Cardiac muscle cell (in vitro differentiated cells and primary cell): ENCODE measurements at regions not wholly inside any gene's neighbourhood (a gene's known extent, or its start where the extent isn't known, plus 50 kb on each side); places are given as distances from the start of the nearest gene placed in this dataset.

Experiments used
- DNase-seq, 2 donors: peaks; one replicate each; pipeline versions ENCODE4 v3.0.0 to v3.0.0-alpha.2; 2010 to 2017; ENCODE audit warnings: low read depth in 1 of 2, low spot score in 1 of 2
- H3K27ac ChIP-seq: fragments of 200-600 bp; sonication (generic); 2 replicates; pipeline ENCODE4 v1.5.1; 2016
- H3K27me3 ChIP-seq: fragments of 200-600 bp; sonication (generic); 2 replicates; pipeline ENCODE4 v1.6.0; 2016; ENCODE audit warnings: control low read depth
- H3K36me3 ChIP-seq: fragments of 200-600 bp; sonication (generic); 2 replicates; pipeline ENCODE4 v1.5.1; 2016; ENCODE audit warnings: control low read depth
- H3K4me1 ChIP-seq: fragments of 200-600 bp; sonication (generic); 2 replicates; pipeline ENCODE4 v1.8.1; 2017; ENCODE audit warnings: low read depth, mild to moderate bottlenecking, mixed run types
- H3K4me3 ChIP-seq: fragments of 200-600 bp; sonication (generic); 2 replicates; pipeline ENCODE4 v1.5.1; 2016; ENCODE audit warnings: mild to moderate bottlenecking
- H3K9me3 ChIP-seq: fragments of 200-600 bp; sonication (generic); 2 replicates; pipeline ENCODE4 v1.5.1; 2017; ENCODE audit warnings: low read depth, mild to moderate bottlenecking, control low read depth
- TF ChIP-seq, protein P1 (sequence below): IDR thresholded peaks from 2 replicates; pipeline ENCODE4 v1.5.1; 2012; ENCODE audit warnings: low read depth, mild to moderate bottlenecking, low read length

DNA sequence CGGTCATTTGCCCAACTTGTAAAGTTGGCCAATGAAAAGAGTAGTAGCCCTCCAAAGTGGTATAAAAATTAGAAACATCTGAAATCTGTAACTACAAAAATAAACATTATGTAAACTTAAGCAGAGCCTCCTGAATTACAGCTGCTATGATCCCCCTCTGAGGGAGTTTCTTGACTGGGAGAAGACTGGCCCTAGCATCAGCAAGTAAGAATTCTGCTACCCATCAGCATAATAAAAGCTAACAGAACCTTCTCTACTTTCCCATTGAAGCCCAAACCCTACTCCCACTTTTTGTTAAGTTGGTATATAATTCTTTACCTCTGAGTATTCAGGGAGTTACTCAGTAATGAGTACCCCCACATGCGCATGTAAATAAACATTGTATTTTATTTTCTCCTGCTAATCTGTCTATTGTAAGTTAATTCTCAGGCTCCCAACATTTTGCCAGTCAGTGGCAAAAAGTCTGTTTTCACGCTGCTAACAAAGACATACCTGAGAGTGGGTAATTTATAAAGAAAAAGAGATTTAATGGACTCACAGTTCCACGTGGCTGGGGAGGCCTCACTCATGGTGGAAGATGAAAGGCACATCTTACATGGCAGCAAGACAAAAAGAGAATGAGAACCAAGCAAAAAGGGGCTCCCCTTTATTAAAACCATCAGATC, 71.3 kb downstream of the MYL12B start:
- H3K27me3 ChIP-seq, result no peaks in the 10 kb centered on the region
- no peak overlapping the region for H3K4me3 ChIP-seq
- H3K27ac ChIP-seq, result no peak overlapping the region
- no peaks in the 10 kb centered on the region for H3K9me3 ChIP-seq
- DNase-seq, result no peak
- TF ChIP-seq, protein P1, sequence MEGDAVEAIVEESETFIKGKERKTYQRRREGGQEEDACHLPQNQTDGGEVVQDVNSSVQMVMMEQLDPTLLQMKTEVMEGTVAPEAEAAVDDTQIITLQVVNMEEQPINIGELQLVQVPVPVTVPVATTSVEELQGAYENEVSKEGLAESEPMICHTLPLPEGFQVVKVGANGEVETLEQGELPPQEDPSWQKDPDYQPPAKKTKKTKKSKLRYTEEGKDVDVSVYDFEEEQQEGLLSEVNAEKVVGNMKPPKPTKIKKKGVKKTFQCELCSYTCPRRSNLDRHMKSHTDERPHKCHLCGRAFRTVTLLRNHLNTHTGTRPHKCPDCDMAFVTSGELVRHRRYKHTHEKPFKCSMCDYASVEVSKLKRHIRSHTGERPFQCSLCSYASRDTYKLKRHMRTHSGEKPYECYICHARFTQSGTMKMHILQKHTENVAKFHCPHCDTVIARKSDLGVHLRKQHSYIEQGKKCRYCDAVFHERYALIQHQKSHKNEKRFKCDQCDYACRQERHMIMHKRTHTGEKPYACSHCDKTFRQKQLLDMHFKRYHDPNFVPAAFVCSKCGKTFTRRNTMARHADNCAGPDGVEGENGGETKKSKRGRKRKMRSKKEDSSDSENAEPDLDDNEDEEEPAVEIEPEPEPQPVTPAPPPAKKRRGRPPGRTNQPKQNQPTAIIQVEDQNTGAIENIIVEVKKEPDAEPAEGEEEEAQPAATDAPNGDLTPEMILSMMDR, result no peak
- H3K36me3 ChIP-seq, result no peaks in the 10 kb centered on the region
- H3K4me1 ChIP-seq, result no peaks in the 10 kb centered on the region

- Histone ChIP-seq H3K9me3 (no peaks in the 10 kb centered on the region), H3K27me3 (no peaks in the 10 kb centered on the region), H3K4me1 (no peaks in the 10 kb centered on the region), H3K4me3 (no peak overlapping the region), H3K27ac (no peak overlapping the region), H3K36me3 (no peaks in the 10 kb centered on the region)
- DNase-seq, result no peak
- TF ChIP-seq, protein P1, result no peak
Observed at GRCh38 chr18:3333721-3334386, 71.9 kb downstream of the MYL12B start.

DNA sequence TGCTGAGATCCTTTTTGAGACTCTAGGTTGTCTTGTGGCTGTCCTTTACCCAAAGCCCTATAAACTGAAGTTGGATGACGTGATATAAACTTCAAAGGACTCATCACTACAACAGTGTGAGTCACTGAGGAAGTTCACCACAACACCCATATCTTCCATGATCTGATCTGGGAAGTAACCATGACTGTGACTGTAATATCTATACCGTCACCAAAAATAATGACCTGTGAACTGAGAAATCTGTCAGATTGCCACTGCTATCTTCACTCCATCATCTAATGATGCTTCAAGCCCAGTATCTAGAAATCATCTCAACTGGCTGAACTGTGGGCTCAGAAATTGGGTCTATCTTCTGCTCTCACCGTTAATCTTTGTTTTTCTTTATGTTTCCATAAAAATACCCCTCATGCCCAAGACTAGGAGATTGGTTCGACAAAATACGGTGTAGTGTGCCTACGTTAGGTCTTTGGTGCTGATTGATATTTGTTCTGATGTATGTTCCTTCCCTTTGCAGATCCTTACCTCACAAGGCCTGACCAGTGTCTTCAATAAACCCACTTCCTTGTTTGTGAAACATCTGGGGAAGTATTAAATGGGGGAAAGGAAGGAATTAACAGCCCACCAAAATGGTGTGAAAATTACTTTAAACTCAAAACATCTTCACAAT, 78.2 kb downstream of the MYL12B start:
- Histone ChIP-seq H3K4me3 (no peak overlapping the region), H3K27ac (no peak overlapping the region)

GRCh38 chr18:3340682-3341097, 78.8 kb downstream of the MYL12B start:
- DNase-seq, result peak in 1 of 2 donors; percentile 32
- TF ChIP-seq, protein P1, result no peak
- H3K4me3 ChIP-seq, result no peak overlapping the region
- H3K27ac ChIP-seq, result no peak overlapping the region
- H3K9me3 ChIP-seq, result no peaks in the 10 kb centered on the region
- H3K36me3 ChIP-seq, result no peaks in the 10 kb centered on the region
- H3K27me3 ChIP-seq, result no peaks in the 10 kb centered on the region
- no peaks in the 10 kb centered on the region for H3K4me1 ChIP-seq

More for the DNA sequence above, 78.2 kb downstream of the MYL12B start:
- Histone ChIP-seq H3K4me1 (no peaks in the 10 kb centered on the region), H3K36me3 (no peaks in the 10 kb centered on the region), H3K27me3 (no peaks in the 10 kb centered on the region), H3K9me3 (no peaks in the 10 kb centered on the region)
- TF ChIP-seq, protein P1, result no peak
- peak in 1 of 2 donors; percentile 20 for DNase-seq

GRCh38 chr18:3342628-3343027, 80.7 kb downstream of the MYL12B start:
- TF ChIP-seq, protein P1, result no peak
- Histone ChIP-seq H3K4me1 (no peaks in the 10 kb centered on the region), H3K27me3 (no peaks in the 10 kb centered on the region), H3K9me3 (no peaks in the 10 kb centered on the region), H3K36me3 (no peaks in the 10 kb centered on the region), H3K27ac (no peak overlapping the region), H3K4me3 (no peak overlapping the region)
- DNase-seq, result no peak
